IPS-20b (cell line): ENCODE measurements at regions not wholly inside any gene's neighbourhood (a gene's known extent, or its start where the extent isn't known, plus 50 kb on each side); places are given as distances from the start of the nearest gene placed in this dataset.
"Not testable (repeated sequence)": the region's sequence is repeated elsewhere in the genome, so short reads cannot be mapped to it uniquely, and the experiment has no call there.

Experiments
- H3K27ac ChIP-seq: one replicate; pipeline ENCODE4 v1.5.1; 2013; ENCODE audit warnings: low read length
- H3K27me3 ChIP-seq: 2 replicates; pipeline ENCODE4 v1.6.1; 2013; ENCODE audit warnings: mild to moderate bottlenecking, low read length, inconsistent platforms; ENCODE audit not compliant: insufficient read depth
- H3K36me3 ChIP-seq: 2 replicates; pipeline ENCODE4 v1.6.1; 2013; ENCODE audit warnings: low read depth, mild to moderate bottlenecking, inconsistent platforms, low read length, moderate library complexity; ENCODE audit not compliant: insufficient read depth
- H3K4me1 ChIP-seq: 2 replicates; pipeline ENCODE4 v1.6.1; 2013; ENCODE audit warnings: mild to moderate bottlenecking, control low read depth, inconsistent platforms, low read length, moderate library complexity; ENCODE audit not compliant: insufficient read depth
- H3K4me3 ChIP-seq: 2 replicates; pipeline ENCODE4 v1.5.1; 2013; ENCODE audit warnings: mild to moderate bottlenecking, low read length, inconsistent platforms
- H3K9ac ChIP-seq: 2 replicates; pipeline ENCODE4 v1.6.1; 2013; ENCODE audit warnings: low read depth, mild to moderate bottlenecking, inconsistent platforms, low read length, moderate library complexity
- H3K9me3 ChIP-seq: 2 replicates; pipeline ENCODE4 v1.6.1; 2013; ENCODE audit warnings: mild to moderate bottlenecking, low read depth, low read length, inconsistent platforms; ENCODE audit not compliant: insufficient read depth

DNA sequence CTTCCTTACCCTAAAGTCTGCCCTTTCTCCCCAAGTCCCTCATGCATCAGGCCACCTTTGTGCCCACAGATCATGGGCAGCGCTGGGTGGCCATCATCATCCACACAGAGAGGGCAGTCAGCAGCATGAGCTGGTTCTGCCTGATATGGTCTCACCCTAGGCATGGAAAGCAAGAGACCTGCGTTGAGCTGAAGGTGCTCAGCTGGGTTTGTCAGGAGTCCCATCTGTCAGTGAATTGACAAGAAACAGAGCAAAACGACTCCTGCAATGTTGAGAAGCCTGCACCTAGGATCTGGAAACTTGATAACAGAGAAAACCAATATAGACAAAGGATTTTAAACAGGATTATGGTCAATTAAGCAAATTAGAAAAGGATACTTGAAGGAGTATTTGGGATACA lies 242.7 kb upstream of the PRSS1 start:
- H3K4me3 ChIP-seq: no peak overlapping the region
- H3K27ac ChIP-seq: no peak overlapping the region
- no peak overlapping the region for H3K9ac ChIP-seq
- H3K27me3 ChIP-seq: no peaks in the 10 kb centered on the region
- no peaks in the 10 kb centered on the region for H3K9me3 ChIP-seq
- H3K4me1 ChIP-seq: no peaks in the 10 kb centered on the region
- no peaks in the 10 kb centered on the region for H3K36me3 ChIP-seq

DNA sequence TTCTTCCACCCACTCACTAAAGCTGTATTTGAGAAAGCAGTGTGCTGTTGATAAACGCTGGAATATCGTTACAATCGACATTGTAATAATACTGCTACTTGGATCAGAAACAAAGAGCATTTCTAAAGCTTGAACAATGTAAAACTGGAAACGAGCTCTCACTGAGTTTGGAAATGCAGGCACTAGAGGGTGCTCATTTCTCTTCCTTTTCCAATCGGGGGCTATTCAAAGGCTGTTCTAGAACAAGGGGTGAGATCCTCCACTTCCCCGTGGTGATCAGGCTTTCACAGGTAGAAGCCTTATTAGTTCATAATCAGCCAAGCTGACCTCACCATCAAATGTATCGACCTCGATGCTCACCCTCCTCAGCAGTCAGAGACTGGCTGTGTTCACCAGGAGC lies 245.3 kb upstream of the PRSS1 start:
- H3K4me1 ChIP-seq, H3K9me3 ChIP-seq, H3K9ac ChIP-seq, H3K27ac ChIP-seq, H3K36me3 ChIP-seq, H3K4me3 ChIP-seq, H3K27me3 ChIP-seq: not testable (repeated sequence)

DNA sequence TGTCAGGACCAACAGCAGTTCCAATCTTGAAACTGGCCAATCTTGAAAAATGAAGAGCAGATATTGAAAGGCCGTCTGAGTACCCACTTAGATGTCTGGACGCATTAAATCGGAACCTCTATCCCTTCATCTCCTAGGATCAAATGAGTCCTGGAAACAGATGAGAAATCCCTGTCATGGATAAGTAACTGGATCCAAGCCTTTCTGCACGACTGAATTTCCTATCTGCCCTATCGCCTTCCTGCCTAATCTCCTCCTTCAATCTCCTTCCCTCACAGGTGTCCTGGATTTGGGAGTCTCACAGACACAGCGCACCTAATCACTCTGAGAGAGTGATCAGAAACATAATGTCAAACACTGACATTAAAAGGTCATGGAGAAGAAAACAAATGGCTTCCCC lies 245.2 kb upstream of the PRSS58 start:
- Histone ChIP-seq H3K9me3 (no peaks in the 10 kb centered on the region), H3K9ac (no peak overlapping the region), H3K4me1 (no peaks in the 10 kb centered on the region), H3K36me3 (no peaks in the 10 kb centered on the region), H3K27ac (no peak overlapping the region), H3K4me3 (no peak overlapping the region), H3K27me3 (no peaks in the 10 kb centered on the region)

DNA sequence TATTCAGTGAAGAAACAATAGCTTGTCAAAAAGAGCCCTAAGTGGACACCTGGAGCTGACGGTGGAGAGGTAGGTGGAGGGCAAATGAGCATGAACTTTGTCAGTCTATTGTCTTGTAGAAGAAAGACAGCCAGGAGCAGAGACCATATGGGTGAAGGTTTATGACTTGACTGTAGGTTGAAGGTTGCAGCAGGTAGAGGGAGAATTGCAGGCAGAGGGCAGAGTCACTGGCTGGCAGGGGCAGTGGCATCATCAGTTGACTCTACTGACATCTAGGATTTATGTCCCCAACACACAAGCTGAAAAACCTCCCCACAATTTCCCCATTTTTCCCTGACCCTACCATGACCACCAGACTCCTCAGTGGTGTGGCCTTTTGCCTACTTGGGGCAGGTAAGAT lies 243.6 kb upstream of the PRSS58 start:
- Histone ChIP-seq H3K27me3 (0 out of 2 replicates have a peak, but pooled peaks cover under 1% of the 10 kb centered on the region), H3K4me1 (no peaks in the 10 kb centered on the region), H3K9ac (no peak overlapping the region), H3K27ac (no peak overlapping the region), H3K9me3 (no peaks in the 10 kb centered on the region), H3K36me3 (no peaks in the 10 kb centered on the region), H3K4me3 (no peak overlapping the region)

DNA sequence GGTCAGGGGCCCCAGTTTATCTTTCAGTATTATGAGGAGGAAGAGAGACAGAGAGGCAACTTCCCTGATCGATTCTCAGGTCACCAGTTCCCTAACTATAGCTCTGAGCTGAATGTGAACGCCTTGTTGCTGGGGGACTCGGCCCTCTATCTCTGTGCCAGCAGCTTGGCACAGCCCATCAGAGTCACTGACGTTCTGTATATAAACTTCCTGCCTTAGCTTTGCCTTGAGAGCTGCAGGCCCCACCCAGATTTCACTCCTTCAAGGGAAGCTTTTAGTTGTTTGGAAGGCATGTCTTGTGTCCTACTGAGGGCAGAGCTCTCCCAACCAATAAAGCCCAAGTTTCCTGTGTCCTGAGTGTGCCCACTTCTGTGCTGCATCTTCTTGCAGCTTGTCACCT lies 242.5 kb upstream of the PRSS58 start:
- Histone ChIP-seq H3K9me3 (no peaks in the 10 kb centered on the region), H3K27me3 (peaks cover 11% of the 10 kb centered on the region; the same call in 1 of the 2 replicates), H3K36me3 (no peaks in the 10 kb centered on the region), H3K4me3 (no peak overlapping the region), H3K27ac (no peak overlapping the region), H3K9ac (no peak overlapping the region), H3K4me1 (no peaks in the 10 kb centered on the region)

DNA sequence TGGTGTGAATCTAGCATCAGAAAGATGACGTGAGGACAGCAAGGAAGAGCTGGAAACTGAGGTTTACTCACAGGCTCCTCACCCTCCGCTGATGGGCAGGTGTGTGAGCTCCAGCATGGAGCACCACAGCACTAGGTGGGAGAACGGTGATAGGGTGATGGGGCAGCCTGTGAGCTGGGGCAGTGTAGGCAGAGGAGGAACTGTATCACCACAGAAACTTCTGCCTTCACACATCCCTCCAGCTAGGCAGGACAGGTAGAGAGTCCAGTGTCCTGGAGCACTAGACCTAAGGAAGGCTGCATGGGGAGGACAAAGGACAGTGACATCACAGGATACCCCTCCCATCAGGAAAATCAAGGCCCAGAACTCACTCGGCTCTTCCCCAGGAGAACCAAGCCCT lies 241.8 kb upstream of the PRSS58 start:
- H3K9ac ChIP-seq: no peak overlapping the region

DNA sequence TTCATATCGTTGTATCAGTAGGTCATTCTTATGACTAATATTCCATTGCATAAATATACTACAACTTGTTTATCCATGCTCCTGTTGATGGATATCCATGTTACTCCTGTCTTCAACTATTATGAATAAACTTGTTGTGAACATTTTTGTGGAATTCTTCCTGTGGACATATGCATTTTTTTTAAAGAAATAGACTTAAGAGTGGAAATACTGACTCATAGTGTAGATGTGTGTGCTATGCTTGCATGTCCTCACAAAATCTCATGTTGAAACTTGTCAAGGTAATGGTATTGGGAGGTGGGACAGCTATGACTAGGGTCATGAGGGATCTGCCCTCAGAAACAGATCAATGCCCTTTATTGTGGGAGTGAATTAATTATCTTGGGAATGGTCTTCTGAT lies 240.5 kb upstream of the PRSS58 start:
- H3K9ac ChIP-seq: no peak overlapping the region
- H3K27ac ChIP-seq: no peak overlapping the region
- no peaks in the 10 kb centered on the region for H3K9me3 ChIP-seq
- no peaks in the 10 kb centered on the region for H3K4me1 ChIP-seq
- peaks cover 11% of the 10 kb centered on the region; the same call in 1 of the 2 replicates for H3K27me3 ChIP-seq
- no peaks in the 10 kb centered on the region for H3K36me3 ChIP-seq
- no peak overlapping the region for H3K4me3 ChIP-seq

More for the DNA sequence above, 241.8 kb upstream of the PRSS58 start:
- no peak overlapping the region for H3K27ac ChIP-seq
- no peak overlapping the region for H3K4me3 ChIP-seq
- H3K4me1 ChIP-seq: no peaks in the 10 kb centered on the region
- H3K27me3 ChIP-seq: peaks cover 11% of the 10 kb centered on the region; the same call in 1 of the 2 replicates
- no peaks in the 10 kb centered on the region for H3K36me3 ChIP-seq
- H3K9me3 ChIP-seq: no peaks in the 10 kb centered on the region

DNA sequence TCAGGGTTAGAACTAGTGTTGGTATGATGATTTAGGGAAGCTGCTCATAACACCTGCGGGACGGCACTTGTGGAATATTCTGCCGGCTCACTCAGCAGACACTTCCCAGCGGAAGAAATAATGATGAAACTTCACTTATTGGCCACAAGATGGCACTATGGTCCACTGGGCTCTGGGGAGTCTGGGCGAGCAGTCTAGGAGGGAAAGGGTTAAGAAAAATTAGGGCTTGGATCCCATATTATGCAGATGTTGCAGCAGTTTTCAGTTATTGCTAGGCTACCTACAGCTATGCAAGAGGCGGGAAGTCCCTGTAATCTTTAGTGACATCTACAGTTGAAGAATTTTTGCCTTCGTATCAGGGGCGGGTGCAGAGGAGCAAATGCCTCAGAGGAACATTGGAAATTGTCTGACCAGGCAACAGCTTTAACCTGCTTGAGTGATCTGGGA lies 238.7 kb upstream of the PRSS58 start:
- Histone ChIP-seq H3K9ac (no peak overlapping the region), H3K4me1 (no peaks in the 10 kb centered on the region), H3K36me3 (no peaks in the 10 kb centered on the region), H3K4me3 (no peak overlapping the region), H3K27me3 (peaks cover 11% of the 10 kb centered on the region; the same call in 1 of the 2 replicates), H3K9me3 (no peaks in the 10 kb centered on the region), H3K27ac (no peak overlapping the region)

DNA sequence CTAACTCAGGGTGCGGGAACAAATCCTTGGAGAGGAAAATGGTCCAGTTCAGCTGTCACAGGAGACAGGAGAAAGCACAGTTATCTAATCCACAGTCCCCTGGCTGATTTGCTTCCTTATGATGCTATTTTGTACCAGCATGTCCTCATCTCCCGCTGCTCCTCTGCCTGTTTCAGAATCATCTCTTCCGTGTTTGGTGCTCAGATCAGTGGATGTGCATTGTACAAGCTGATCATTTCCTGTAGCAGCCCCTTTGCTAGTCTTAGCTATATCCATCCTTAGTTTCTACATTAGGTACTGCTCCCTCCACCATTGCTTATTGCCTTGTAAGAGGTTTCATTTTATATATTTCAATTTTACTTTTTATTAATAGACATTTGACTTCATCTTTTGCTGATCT lies 238.0 kb upstream of the PRSS58 start:
- not testable (repeated sequence) for H3K9ac ChIP-seq, H3K27ac ChIP-seq
- H3K27me3 ChIP-seq: peaks cover 11% of the 10 kb centered on the region; the same call in 1 of the 2 replicates

DNA sequence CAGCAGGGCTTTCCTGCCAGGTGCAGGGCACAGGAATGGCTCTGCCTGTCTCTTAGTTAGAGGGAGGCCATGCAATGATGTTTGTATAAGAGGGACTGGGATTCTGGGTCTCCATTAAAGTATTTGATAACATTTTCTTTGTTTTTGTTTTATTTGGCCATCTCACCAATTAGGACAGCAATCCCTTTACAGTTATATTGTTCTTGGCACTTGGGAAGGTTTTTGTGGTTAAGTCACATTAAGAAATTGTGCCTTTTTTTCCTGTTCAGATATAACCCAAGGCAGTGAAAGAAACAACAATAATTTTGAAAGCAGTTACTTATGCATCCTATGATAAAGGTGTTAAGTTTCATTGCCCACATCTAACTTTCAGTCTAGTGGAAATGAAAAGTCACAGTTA lies 237.4 kb upstream of the PRSS58 start:
- H3K36me3 ChIP-seq, H3K4me3 ChIP-seq, H3K9me3 ChIP-seq, H3K9ac ChIP-seq, H3K4me1 ChIP-seq, H3K27ac ChIP-seq: not testable (repeated sequence)
- peaks cover 11% of the 10 kb centered on the region; the same call in 1 of the 2 replicates for H3K27me3 ChIP-seq

More for the DNA sequence above, 238.0 kb upstream of the PRSS58 start:
- not testable (repeated sequence) for H3K4me3 ChIP-seq, H3K4me1 ChIP-seq, H3K9me3 ChIP-seq, H3K36me3 ChIP-seq

DNA sequence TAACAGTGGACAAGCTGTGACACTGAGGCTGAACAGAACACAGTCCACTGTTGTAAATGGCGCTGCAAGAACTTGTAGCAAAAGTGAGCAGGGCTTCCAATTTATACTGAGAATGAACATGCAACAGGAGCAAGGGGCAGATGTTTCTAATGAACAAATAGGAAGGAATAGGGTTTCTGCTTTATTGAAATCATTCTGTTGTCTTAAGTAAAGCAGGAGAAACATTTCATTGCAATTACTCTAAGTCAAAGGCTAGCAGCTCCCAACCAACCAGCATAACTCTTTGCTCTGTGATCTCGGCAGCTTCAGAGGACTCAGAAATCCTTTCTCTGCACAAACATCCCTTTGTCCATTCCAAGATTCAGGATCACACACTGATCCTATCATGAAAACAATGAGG lies 236.2 kb upstream of the PRSS58 start:
- no peak overlapping the region for H3K9ac ChIP-seq

DNA sequence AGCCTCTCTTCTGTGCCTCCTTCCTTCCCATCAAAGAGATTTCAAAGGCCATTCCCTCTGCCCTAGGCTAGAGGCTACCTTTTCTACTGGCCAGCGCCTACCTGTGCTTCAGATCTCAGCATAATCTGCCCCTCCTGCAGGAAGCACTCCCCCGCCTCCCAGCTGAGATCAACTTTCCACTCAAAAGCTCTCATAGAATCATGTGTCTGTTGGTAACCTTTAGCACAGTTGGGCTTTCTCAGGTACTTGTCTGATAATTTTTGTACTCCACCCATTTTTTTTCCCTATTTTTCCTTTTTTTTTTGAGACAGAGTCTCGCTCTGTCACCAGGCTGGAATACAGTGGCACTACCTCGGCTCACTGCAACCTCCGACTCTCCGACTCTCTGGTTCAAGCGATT lies 231.0 kb upstream of the PRSS58 start:
- no peaks in the 10 kb centered on the region for H3K9me3 ChIP-seq
- no peak overlapping the region for H3K4me3 ChIP-seq

More for the DNA sequence above, 236.2 kb upstream of the PRSS58 start:
- no peaks in the 10 kb centered on the region for H3K36me3 ChIP-seq
- H3K4me3 ChIP-seq: no peak overlapping the region
- no peak overlapping the region for H3K27ac ChIP-seq
- H3K27me3 ChIP-seq: peaks cover 11% of the 10 kb centered on the region; the same call in 1 of the 2 replicates
- no peaks in the 10 kb centered on the region for H3K9me3 ChIP-seq
- no peaks in the 10 kb centered on the region for H3K4me1 ChIP-seq

More for the DNA sequence above, 231.0 kb upstream of the PRSS58 start:
- Histone ChIP-seq H3K27ac (no peak overlapping the region), H3K9ac (no peak overlapping the region), H3K27me3 (no peaks in the 10 kb centered on the region; the same call in 1 of the 2 replicates), H3K4me1 (no peaks in the 10 kb centered on the region), H3K36me3 (no peaks in the 10 kb centered on the region)
